Loucy (cell line): ENCODE measurements at regions not wholly inside any gene's neighbourhood (a gene's known extent, or its start where the extent isn't known, plus 50 kb on each side); places are given as distances from the start of the nearest gene placed in this dataset.

Experiments used
- EZH2phosphoT487 ChIP-seq: fragments of 200-600 bp; IDR thresholded peaks from 2 replicates; pipeline ENCODE4 v1.6.1; 2018; ENCODE audit warnings: antibody characterized with exemption, mild to moderate bottlenecking, moderate library complexity, borderline replicate concordance
- TF ChIP-seq, protein P1 (sequence below): fragments of 200-600 bp; sonication (generic); conservative IDR thresholded peaks from 2 replicates; pipeline ENCODE4 v1.5.1; 2014; ENCODE audit warnings: mild to moderate bottlenecking, antibody characterized with exemption, low read length

DNA sequence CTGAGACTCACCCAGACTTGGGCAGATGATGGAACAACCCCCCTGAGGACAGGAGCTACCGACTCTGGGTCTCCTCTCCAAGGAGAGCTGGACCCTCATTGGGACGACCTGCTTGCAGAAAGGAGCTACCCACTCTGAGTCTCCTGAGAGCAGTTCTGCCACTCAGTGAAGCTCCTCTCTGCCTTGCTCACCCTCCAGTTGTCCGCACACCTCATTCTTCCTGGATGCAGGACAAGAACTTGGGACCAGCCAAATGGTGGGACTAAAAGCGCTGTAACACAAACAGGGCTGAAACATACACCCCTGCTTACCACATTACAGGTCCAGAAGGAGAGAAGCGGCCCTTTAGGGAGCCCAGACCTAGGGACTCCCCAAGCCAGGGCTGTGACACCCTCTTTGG is 124.9 kb upstream of the CCDC150 start:
- TF ChIP-seq, protein P1, sequence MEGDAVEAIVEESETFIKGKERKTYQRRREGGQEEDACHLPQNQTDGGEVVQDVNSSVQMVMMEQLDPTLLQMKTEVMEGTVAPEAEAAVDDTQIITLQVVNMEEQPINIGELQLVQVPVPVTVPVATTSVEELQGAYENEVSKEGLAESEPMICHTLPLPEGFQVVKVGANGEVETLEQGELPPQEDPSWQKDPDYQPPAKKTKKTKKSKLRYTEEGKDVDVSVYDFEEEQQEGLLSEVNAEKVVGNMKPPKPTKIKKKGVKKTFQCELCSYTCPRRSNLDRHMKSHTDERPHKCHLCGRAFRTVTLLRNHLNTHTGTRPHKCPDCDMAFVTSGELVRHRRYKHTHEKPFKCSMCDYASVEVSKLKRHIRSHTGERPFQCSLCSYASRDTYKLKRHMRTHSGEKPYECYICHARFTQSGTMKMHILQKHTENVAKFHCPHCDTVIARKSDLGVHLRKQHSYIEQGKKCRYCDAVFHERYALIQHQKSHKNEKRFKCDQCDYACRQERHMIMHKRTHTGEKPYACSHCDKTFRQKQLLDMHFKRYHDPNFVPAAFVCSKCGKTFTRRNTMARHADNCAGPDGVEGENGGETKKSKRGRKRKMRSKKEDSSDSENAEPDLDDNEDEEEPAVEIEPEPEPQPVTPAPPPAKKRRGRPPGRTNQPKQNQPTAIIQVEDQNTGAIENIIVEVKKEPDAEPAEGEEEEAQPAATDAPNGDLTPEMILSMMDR: no peak
- TF ChIP-seq EZH2phosphoT487: no peak
